Neural cell (in vitro differentiated cells): ENCODE measurements at regions not wholly inside any gene's neighbourhood (a gene's known extent, or its start where the extent isn't known, plus 50 kb on each side); places are given as distances from the start of the nearest gene placed in this dataset.
A peak's percentile ranks its signal among the peaks of the same experiment; 100 is the strongest.

Source experiments
- EP300 ChIP-seq: fragments of 450-650 bp; conservative IDR thresholded peaks from 2 replicates; pipeline ENCODE4 v1.6.1; 2014; ENCODE audit warnings: antibody characterized with exemption, mild to moderate bottlenecking, moderate library complexity; ENCODE audit not compliant: poor library complexity, severe bottlenecking
- EZH2 ChIP-seq: fragments of 200-600, 300-800 bp; shearing (Covaris generic), sonication (generic); IDR thresholded peaks from 2 replicates; pipeline ENCODE4 v1.6.1; 2014; ENCODE audit warnings: antibody characterized with exemption, low read length, borderline replicate concordance, mild to moderate bottlenecking; ENCODE audit not compliant: insufficient read depth, poor library complexity, severe bottlenecking
- MXI1 ChIP-seq: fragments of 450-650 bp; conservative IDR thresholded peaks from 2 replicates; pipeline ENCODE4 v1.6.1; 2014; ENCODE audit warnings: antibody characterized with exemption, mild to moderate bottlenecking; ENCODE audit not compliant: poor library complexity, severe bottlenecking
- POLR2AphosphoS5 ChIP-seq: IDR thresholded peaks from 2 replicates; pipeline ENCODE4 v1.6.1; 2012
- RAD21 ChIP-seq: fragments of 450-650 bp; conservative IDR thresholded peaks from 2 replicates; pipeline ENCODE4 v1.6.1; 2014; ENCODE audit warnings: antibody characterized with exemption, mild to moderate bottlenecking, moderate library complexity
- SMC3 ChIP-seq: fragments of 450-650 bp; conservative IDR thresholded peaks from 2 replicates; pipeline ENCODE4 v1.6.1; 2014; ENCODE audit warnings: antibody characterized with exemption, mild to moderate bottlenecking, moderate library complexity; ENCODE audit not compliant: poor library complexity
- TAF1 ChIP-seq: IDR thresholded peaks from 2 replicates; pipeline ENCODE4 v1.6.1; 2012; ENCODE audit warnings: low read depth
- TF ChIP-seq, protein P1 (sequence below): IDR thresholded peaks from 2 replicates; pipeline ENCODE4 v1.6.1; 2012; ENCODE audit warnings: borderline replicate concordance
- TF ChIP-seq, protein P2 (sequence below): fragments of 450-650 bp; IDR thresholded peaks from 2 replicates; pipeline ENCODE4 v1.5.1; 2014; ENCODE audit warnings: antibody characterized with exemption, mild to moderate bottlenecking, moderate library complexity; ENCODE audit not compliant: poor library complexity, severe bottlenecking

DNA sequence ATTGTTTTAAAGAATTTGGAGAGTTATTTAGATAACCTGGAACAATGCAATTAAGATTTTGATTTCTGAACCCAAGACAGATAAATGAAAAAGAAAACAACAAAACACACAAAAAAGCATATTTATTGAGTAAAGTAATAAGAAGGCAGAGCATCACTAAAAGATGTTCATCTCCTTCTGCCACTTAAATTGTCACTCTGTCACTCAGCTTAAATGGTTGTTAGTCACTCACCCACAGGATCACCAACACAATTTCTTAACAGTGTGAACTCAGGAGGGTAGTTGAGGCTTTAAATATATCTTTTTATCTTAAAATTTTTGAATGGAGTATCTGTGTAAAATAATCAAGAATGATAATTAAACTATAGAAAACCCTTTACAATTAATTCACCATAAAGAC, 1215.5 kb upstream of the PCDH20 start:
- TF ChIP-seq, protein P1, sequence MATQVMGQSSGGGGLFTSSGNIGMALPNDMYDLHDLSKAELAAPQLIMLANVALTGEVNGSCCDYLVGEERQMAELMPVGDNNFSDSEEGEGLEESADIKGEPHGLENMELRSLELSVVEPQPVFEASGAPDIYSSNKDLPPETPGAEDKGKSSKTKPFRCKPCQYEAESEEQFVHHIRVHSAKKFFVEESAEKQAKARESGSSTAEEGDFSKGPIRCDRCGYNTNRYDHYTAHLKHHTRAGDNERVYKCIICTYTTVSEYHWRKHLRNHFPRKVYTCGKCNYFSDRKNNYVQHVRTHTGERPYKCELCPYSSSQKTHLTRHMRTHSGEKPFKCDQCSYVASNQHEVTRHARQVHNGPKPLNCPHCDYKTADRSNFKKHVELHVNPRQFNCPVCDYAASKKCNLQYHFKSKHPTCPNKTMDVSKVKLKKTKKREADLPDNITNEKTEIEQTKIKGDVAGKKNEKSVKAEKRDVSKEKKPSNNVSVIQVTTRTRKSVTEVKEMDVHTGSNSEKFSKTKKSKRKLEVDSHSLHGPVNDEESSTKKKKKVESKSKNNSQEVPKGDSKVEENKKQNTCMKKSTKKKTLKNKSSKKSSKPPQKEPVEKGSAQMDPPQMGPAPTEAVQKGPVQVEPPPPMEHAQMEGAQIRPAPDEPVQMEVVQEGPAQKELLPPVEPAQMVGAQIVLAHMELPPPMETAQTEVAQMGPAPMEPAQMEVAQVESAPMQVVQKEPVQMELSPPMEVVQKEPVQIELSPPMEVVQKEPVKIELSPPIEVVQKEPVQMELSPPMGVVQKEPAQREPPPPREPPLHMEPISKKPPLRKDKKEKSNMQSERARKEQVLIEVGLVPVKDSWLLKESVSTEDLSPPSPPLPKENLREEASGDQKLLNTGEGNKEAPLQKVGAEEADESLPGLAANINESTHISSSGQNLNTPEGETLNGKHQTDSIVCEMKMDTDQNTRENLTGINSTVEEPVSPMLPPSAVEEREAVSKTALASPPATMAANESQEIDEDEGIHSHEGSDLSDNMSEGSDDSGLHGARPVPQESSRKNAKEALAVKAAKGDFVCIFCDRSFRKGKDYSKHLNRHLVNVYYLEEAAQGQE: no peak
- no peak for TF ChIP-seq EZH2
- TF ChIP-seq, protein P2, sequence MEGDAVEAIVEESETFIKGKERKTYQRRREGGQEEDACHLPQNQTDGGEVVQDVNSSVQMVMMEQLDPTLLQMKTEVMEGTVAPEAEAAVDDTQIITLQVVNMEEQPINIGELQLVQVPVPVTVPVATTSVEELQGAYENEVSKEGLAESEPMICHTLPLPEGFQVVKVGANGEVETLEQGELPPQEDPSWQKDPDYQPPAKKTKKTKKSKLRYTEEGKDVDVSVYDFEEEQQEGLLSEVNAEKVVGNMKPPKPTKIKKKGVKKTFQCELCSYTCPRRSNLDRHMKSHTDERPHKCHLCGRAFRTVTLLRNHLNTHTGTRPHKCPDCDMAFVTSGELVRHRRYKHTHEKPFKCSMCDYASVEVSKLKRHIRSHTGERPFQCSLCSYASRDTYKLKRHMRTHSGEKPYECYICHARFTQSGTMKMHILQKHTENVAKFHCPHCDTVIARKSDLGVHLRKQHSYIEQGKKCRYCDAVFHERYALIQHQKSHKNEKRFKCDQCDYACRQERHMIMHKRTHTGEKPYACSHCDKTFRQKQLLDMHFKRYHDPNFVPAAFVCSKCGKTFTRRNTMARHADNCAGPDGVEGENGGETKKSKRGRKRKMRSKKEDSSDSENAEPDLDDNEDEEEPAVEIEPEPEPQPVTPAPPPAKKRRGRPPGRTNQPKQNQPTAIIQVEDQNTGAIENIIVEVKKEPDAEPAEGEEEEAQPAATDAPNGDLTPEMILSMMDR: no peak
- no peak for TF ChIP-seq TAF1
- no peak for TF ChIP-seq MXI1
- TF ChIP-seq POLR2AphosphoS5: peak; percentile 69
- TF ChIP-seq SMC3: no peak
- TF ChIP-seq EP300: peak; percentile 92
- TF ChIP-seq RAD21: no peak
